ENCODE measurements at regions not wholly inside any gene's neighbourhood (a gene's known extent, or its start where the extent isn't known, plus 50 kb on each side); places are given as distances from the start of the nearest gene placed in this dataset.
"Not testable (repeated sequence)": the region's sequence is repeated elsewhere in the genome, so short reads cannot be mapped to it uniquely, and the experiment has no call there.

- Histone ChIP-seq H3K9ac (ENCODE audit: control insufficient read depth, insufficient read depth, low read length) (no peak overlapping the region), H3K4me3 (no peak overlapping the region), H3K9me3 (replicated peaks; ENCODE audit: control insufficient read depth, insufficient read depth, low read length) (no peaks in the 10 kb centered on the region), H3K36me3 (ENCODE audit: control insufficient read depth in 2 of 2, insufficient read depth in 2 of 2, low read length in 1 of 2) (no peaks in the 10 kb centered on the region), H4K20me1 (ENCODE audit: control insufficient read depth, insufficient read depth) (no peaks in the 10 kb centered on the region), H3K27ac (ENCODE audit: control insufficient read depth, insufficient read depth) (no peak overlapping the region), H3K4me2 (ENCODE audit: control insufficient read depth, insufficient read depth) (no peak overlapping the region), H3K4me1 (ENCODE audit: control insufficient read depth, insufficient read depth, low read length) (no peaks in the 10 kb centered on the region), H2AFZ (ENCODE audit: control insufficient read depth, low read depth, low read length) (no peak overlapping the region), H3K79me2 (ENCODE audit: control insufficient read depth, insufficient read depth, low read length) (no peaks in the 10 kb centered on the region), H3K27me3 (replicated peaks in 1 of 2; ENCODE audit: control insufficient read depth in 2 of 2, insufficient read depth in 2 of 2, low read length in 1 of 2) (no peaks in the 10 kb centered on the region)
- intact Hi-C loops (cut with micrococcal nuclease; ENCODE audit: unreplicated experiment) = no loop called here
- ChIA-PET SMC1A (ENCODE audit: uncharacterized antibody, unreplicated experiment) (no interaction called here), RAD21 (ENCODE audit: unreplicated experiment) (no interaction called here), CTCF (interaction anchor here (1.0 kb wide), 1 partner anchor 457 kb away, joined by 3 read pairs; no protein-coding TSS in a partner anchor), POLR2A (no interaction called here)
- WGBS (ENCODE audit: insufficient coverage, insufficient replicate concordance, low lambda C conversion rate, missing lambda C conversion rate) = 22% methylated on average over 2 of the region's 2 CpGs
- no peak for ATAC-seq
- no peak for DNase-seq (ENCODE audit: low read depth, low spot score)
- TF ChIP-seq SIN3A (IDR thresholded peaks at IDR 0.05; ENCODE audit: low read depth, low read length) (no peak), GABPA (IDR thresholded peaks at IDR 0.05; ENCODE audit: low read depth) (no peak)
- BruUV-seq (replicated peaks) = no TSS peak
- FAIRE-seq = no peak
- in situ Hi-C loops (cut with MboI) = no loop called here
Measured at GRCh38 chr17:12209632-12210191, 189.0 kb downstream of the MAP2K4 start.

- in situ Hi-C loops (cut with MboI); H2AFZ ChIP-seq (ENCODE audit: control insufficient read depth, low read depth, low read length); H3K79me2 ChIP-seq (ENCODE audit: control insufficient read depth, insufficient read depth, low read length); SMC1A ChIA-PET (ENCODE audit: uncharacterized antibody, unreplicated experiment); RAD21 ChIA-PET (ENCODE audit: unreplicated experiment); H3K4me1 ChIP-seq (ENCODE audit: control insufficient read depth, insufficient read depth, low read length); H4K20me1 ChIP-seq (ENCODE audit: control insufficient read depth, insufficient read depth); H3K27me3 ChIP-seq (replicated peaks in 1 of 2; ENCODE audit: control insufficient read depth in 2 of 2, insufficient read depth in 2 of 2, low read length in 1 of 2); ATAC-seq; POLR2A ChIA-PET; H3K27ac ChIP-seq (ENCODE audit: control insufficient read depth, insufficient read depth); DNase-seq (ENCODE audit: low read depth, low spot score); BruUV-seq (replicated peaks); H3K36me3 ChIP-seq (ENCODE audit: control insufficient read depth in 2 of 2, insufficient read depth in 2 of 2, low read length in 1 of 2); H3K4me2 ChIP-seq (ENCODE audit: control insufficient read depth, insufficient read depth); FAIRE-seq; H3K4me3 ChIP-seq; intact Hi-C loops (cut with micrococcal nuclease; ENCODE audit: unreplicated experiment); H3K9me3 ChIP-seq (replicated peaks; ENCODE audit: control insufficient read depth, insufficient read depth, low read length); H3K9ac ChIP-seq (ENCODE audit: control insufficient read depth, insufficient read depth, low read length): not testable (repeated sequence)
- CTCF ChIA-PET = interaction anchor here (0.7 kb wide), 1 partner anchor 49 kb away, joined by 3 read pairs; no protein-coding TSS in a partner anchor
- 72% methylated on average over 51 of the region's 59 CpGs for WGBS (ENCODE audit: insufficient coverage, insufficient replicate concordance, low lambda C conversion rate, missing lambda C conversion rate)
Measured at GRCh38 chr17:12220714-12221439, 200.2 kb downstream of the MAP2K4 start.

Measured in GM12878 (cell line).